Erythroblast (primary cell): ENCODE measurements at regions not wholly inside any gene's neighbourhood (a gene's known extent, or its start where the extent isn't known, plus 50 kb on each side); places are given as distances from the start of the nearest gene placed in this dataset.

Experiments
- GATA1 ChIP-seq: IDR thresholded peaks from 2 replicates; pipeline ENCODE4 v1.6.1; 2011; ENCODE audit warnings: low read depth, mild to moderate bottlenecking, control low read depth, low read length, moderate library complexity
- POLR2A ChIP-seq: IDR thresholded peaks from 2 replicates; pipeline ENCODE4 v1.6.1; 2011; ENCODE audit warnings: mild to moderate bottlenecking, low read length

- TF ChIP-seq GATA1 (no peak), POLR2A (no peak)
Measured at GRCh38 chr2:67039058-67039457, 358.1 kb upstream of the ETAA1 start.
